ENCODE measurements at regions not wholly inside any gene's neighbourhood (a gene's known extent, or its start where the extent isn't known, plus 50 kb on each side); places are given as distances from the start of the nearest gene placed in this dataset.

DNA sequence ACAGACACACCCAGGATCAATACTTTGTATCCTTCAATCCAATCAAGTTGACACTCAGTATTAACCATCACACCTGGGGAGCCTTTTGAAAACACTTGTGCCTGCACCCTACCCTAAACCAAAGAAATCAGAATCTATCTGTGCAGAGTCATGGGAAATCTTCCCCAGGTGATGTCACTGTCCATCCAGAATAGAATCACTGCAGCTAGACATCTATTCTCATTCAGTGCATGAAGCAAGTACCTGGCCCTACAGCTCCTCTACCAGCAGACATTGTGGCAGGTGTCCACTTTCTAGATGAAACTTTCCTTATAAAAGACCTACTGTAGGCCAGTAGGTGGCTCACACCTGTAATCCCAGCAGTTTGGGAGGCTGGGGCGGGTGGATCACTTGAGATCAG, 262.4 kb upstream of the MARCKS start:
- ATAC-seq (ENCODE audit: low read depth), result no peak
- H3K27ac Mint-ChIP-seq, result no peak overlapping the region

DNA sequence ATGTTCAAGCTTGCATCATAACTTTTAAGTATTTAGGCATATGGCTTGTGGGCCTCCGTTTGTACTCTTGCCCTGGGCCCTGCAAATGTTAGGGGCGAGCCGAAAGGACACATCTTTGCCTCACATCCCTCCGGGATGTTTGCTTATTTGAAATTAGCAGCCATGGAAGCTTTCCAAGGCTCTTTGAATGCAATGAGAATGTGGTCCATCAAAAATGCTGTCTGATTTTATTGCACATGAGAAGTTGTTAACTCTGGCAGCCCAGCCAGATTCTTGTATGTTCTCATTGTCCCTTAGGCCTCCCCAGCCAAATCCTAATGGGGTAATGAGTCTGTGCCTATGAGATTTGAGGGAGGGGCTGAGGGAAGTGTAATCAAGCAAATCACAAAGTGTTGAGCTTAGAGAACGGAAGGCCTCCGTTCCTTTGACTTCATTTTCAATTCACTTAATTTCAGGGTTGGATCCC, 261.2 kb upstream of the MARCKS start:
- Mint-ChIP-seq H3K4me3 (no peak overlapping the region), H3K27ac (no peak overlapping the region), H3K36me3 (peaks cover 3% of the 10 kb centered on the region), H3K9me3 (peaks cover 4% of the 10 kb centered on the region), H3K27me3 (no peaks in the 10 kb centered on the region), H3K4me1 (peaks cover 32% of the 10 kb centered on the region)
- ATAC-seq (ENCODE audit: low read depth) (no peak), DNase-seq (ENCODE audit: low spot score in 2 of 2) (no peak)

More for the DNA sequence above, 262.4 kb upstream of the MARCKS start:
- no peak for DNase-seq (ENCODE audit: low spot score in 2 of 2)
- Mint-ChIP-seq H3K4me1 (peaks cover 26% of the 10 kb centered on the region), H3K4me3 (no peak overlapping the region), H3K36me3 (no peaks in the 10 kb centered on the region), H3K9me3 (no peaks in the 10 kb centered on the region), H3K27me3 (no peaks in the 10 kb centered on the region)

DNA sequence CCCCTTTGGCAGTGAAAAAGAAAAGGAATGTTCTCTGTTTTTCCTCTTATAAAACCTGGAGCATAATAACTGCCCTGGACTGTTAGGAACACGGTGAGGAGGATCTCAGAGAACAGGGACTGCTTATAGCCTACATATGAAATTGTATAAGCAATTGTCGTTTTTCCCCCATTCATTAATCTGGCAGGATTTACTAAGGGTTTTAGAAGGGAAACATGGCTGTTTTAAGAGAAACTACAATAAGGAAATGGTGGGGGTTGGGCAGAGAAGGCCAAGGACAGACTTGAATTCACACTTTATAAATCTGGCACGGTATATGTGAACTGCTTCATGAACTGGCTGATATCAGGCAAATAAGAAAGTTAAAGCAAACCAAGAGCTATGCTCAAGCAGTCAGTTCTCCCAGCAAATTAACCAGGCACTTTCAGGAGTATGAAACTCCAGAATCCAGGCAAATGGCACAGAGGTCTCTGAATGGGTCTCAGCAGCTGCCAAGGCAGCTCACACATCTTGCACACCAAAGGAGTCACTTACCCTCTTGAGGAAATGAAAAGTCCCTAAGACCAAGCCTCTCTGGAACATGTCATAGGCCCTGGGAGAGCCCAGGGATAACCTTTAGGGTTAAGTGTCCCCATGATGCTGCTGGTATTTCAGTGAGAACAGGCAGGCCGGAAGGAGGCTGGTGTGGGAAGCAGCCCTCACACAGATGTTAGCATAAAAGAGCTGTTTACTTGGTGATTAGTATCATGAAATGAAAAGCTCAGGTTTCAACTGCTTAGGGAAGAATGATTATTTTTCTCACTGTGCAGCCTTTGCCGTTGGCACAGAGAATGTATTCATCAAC, 260.5 kb upstream of the MARCKS start:
- no peak overlapping the region for H3K27ac Mint-ChIP-seq
- peaks cover 4% of the 10 kb centered on the region for H3K36me3 Mint-ChIP-seq
- peaks cover 31% of the 10 kb centered on the region for H3K4me1 Mint-ChIP-seq
- DNase-seq (ENCODE audit: low spot score in 2 of 2) (no peak), ATAC-seq (ENCODE audit: low read depth) (no peak)
- H3K9me3 Mint-ChIP-seq, result peaks cover 7% of the 10 kb centered on the region
- no peak overlapping the region for H3K4me3 Mint-ChIP-seq
- no peaks in the 10 kb centered on the region for H3K27me3 Mint-ChIP-seq

DNA sequence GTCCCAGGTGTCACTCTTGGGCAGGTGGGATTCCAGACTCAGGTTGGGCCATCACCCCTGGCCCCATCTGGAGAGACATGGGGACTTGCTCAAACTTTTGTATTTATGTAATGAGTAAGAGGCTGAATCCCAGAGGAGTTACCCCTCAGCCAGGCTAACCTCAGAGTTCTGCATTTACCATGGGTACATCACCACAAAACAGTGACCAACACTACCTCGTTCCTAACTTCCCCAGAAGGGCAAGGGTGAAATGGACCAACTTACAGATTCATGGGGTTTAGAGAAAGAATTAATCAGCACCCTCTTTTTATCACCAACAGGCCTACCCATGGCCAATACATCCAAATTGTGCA, 259.9 kb upstream of the MARCKS start:
- Mint-ChIP-seq H3K27me3 (no peaks in the 10 kb centered on the region), H3K36me3 (peaks cover 4% of the 10 kb centered on the region), H3K27ac (no peak overlapping the region), H3K4me3 (no peak overlapping the region), H3K4me1 (peaks cover 25% of the 10 kb centered on the region), H3K9me3 (peaks cover 7% of the 10 kb centered on the region)
- ATAC-seq (ENCODE audit: low read depth) (peak; percentile 37), DNase-seq (ENCODE audit: low spot score in 2 of 2) (no peak)

DNA sequence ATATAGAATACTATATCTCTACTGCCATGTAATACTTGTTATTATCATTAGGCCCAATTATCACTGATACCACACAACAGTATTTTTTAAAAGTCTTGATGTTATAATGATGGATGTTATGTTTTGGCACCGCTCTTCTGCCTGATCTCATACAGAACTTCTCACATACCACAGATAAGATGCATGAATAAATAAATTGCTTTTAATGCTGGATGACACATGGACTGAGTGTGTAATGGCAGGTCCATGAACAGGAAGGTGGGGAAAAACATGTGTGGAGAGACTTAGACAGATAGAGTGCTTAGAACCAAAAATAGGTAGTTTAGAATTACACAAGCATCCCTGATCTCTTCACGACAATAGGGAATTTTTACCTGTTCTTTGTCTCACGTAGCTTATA, 258.4 kb upstream of the MARCKS start:
- ATAC-seq (ENCODE audit: low read depth) (no peak), DNase-seq (ENCODE audit: low spot score in 2 of 2) (no peak)
- Mint-ChIP-seq H3K27me3 (no peaks in the 10 kb centered on the region), H3K4me1 (peaks cover 22% of the 10 kb centered on the region), H3K27ac (no peak overlapping the region), H3K36me3 (peaks cover 4% of the 10 kb centered on the region), H3K9me3 (peaks cover 7% of the 10 kb centered on the region), H3K4me3 (no peak overlapping the region)

DNA sequence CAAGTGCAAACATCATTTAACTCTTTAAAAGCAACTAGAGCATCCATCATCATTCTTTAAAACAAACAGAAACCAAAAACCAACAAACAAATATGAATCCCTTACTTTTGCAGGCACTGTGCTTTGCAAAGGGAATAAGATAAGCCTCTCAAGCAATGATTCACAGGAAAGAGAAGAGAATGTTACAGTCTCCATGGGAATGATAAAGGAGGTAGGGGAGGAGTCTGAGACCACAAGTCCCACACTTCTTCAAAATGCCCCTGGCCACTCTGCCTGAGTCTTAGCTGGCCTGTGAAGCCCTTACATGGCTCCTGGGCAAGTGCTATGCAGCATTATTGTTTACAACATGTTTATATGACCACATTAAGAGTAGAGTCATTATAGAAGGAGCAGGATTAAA, 257.7 kb upstream of the MARCKS start:
- DNase-seq (ENCODE audit: low spot score in 2 of 2), result no peak
- no peak overlapping the region for H3K27ac Mint-ChIP-seq
- no peak for ATAC-seq (ENCODE audit: low read depth)
- peaks cover 4% of the 10 kb centered on the region for H3K36me3 Mint-ChIP-seq
- no peaks in the 10 kb centered on the region for H3K27me3 Mint-ChIP-seq
- peaks cover 21% of the 10 kb centered on the region for H3K4me1 Mint-ChIP-seq
- H3K9me3 Mint-ChIP-seq, result peaks cover 7% of the 10 kb centered on the region
- H3K4me3 Mint-ChIP-seq, result no peak overlapping the region

DNA sequence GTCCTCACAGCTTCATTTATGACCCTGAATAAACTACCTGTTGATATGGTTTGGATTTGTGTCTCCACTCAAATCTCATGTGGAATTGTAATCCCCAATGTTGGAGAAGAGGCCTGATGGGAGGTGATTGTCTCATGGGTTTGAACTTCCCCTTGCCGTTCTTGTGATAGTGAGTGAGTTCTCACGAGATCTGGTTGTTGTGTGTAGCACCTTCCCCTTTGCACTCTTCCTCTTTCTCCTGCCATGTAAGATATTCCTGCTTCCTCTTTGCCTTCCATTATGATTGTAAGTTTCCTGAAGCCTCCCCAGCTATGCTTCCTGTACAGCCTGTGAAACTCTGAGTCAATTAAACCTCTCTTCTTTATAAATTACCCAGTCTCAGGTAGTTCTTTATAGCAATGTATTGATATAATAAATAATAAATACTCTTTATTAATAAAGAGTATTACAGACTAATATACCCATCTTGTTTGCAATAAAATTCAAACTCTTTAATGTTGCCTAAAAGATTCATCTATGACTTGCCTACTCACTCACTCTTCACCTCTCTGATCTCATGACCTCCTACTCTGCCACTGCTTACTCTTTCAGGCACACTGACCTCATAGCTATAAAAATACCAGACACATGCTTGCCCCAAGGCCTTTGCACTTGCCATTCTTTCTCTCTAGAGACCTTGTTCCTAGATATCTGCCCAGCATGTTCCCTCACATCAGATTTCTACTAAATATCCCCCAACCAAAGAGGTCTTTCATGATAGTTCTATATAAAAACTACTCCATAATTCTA, 256.4 kb upstream of the MARCKS start:
- Mint-ChIP-seq H3K36me3 (peaks cover 4% of the 10 kb centered on the region), H3K4me1 (peaks cover 21% of the 10 kb centered on the region), H3K27me3 (no peaks in the 10 kb centered on the region), H3K9me3 (peaks cover 7% of the 10 kb centered on the region), H3K27ac (peak overlapping the region; percentile 56), H3K4me3 (no peak overlapping the region)
- ATAC-seq (ENCODE audit: low read depth) (peak; percentile 41), DNase-seq (ENCODE audit: low spot score in 2 of 2) (no peak)

DNA sequence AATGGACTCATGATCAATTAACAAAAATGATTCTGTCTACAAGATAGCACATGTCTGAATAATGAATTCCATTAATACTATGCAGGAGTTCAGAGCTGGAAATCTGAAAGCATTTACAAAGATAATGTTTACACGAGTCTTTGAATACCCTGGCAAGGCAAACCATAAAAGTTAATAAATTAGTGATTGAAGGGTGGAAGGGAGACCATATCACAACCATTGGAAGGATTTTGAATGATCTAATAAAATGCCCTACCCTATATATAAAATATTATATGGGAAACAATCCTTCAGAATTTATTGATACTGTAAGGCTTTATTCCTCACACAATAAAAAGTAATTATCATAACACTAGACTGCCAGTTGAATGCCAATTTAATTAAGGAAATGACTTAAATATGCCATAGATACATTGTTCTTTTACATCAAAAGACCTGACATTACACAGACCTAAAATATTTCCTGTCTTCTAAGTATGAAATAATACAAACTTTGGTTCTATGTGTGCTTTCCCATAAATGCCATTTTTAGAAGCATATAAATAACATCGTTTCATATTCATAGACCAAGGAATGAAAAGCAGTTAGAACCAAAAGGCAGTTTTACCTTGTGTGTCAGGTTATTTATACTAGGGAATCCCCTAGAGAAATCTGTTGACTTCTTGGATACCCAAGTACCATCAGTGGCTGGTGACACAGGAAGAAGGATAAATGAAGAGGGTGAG, 249.2 kb upstream of the MARCKS start:
- H3K36me3 Mint-ChIP-seq, result peaks cover 3% of the 10 kb centered on the region
- DNase-seq (ENCODE audit: low spot score in 2 of 2) (no peak), ATAC-seq (ENCODE audit: low read depth) (no peak)
- H3K4me3 Mint-ChIP-seq, result no peak overlapping the region
- H3K27me3 Mint-ChIP-seq, result no peaks in the 10 kb centered on the region
- no peak overlapping the region for H3K27ac Mint-ChIP-seq
- peaks cover 8% of the 10 kb centered on the region for H3K4me1 Mint-ChIP-seq
- peaks cover 5% of the 10 kb centered on the region for H3K9me3 Mint-ChIP-seq

DNA sequence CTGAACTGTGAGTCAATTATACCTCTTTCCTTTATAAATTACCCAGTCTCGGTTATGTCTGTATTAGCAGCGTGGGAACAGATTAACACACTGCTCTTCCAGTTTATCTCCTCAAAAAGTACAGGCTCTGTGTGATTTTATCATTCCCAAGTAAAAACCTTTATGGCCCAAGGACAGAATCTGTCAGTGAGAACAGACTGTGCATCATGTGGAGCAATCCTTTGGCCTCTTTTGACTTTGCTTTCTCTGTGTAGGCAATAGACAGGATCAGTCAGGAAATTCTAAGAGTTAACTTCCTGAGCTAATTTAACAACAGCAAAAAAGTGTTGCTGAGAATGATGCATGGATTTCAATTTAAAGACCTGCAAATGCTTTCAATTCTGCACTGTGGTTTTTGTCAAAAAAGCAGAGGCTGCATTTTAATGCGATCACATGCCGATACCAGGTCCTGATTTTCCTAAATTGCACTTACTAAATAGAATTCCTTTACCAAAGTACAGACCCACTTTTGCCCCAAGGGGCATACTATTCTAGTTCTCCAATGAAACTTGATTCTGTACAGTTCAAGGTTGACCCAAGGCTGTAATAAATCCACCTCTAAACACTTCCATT, 246.7 kb upstream of the MARCKS start:
- ATAC-seq (ENCODE audit: low read depth), result no peak
- H3K27ac Mint-ChIP-seq, result no peak overlapping the region
- no peaks in the 10 kb centered on the region for H3K27me3 Mint-ChIP-seq
- H3K36me3 Mint-ChIP-seq, result peaks cover 6% of the 10 kb centered on the region
- peaks cover 6% of the 10 kb centered on the region for H3K9me3 Mint-ChIP-seq
- H3K4me3 Mint-ChIP-seq, result no peak overlapping the region
- H3K4me1 Mint-ChIP-seq, result peaks cover 9% of the 10 kb centered on the region
- DNase-seq (ENCODE audit: low spot score in 2 of 2), result no peak

DNA sequence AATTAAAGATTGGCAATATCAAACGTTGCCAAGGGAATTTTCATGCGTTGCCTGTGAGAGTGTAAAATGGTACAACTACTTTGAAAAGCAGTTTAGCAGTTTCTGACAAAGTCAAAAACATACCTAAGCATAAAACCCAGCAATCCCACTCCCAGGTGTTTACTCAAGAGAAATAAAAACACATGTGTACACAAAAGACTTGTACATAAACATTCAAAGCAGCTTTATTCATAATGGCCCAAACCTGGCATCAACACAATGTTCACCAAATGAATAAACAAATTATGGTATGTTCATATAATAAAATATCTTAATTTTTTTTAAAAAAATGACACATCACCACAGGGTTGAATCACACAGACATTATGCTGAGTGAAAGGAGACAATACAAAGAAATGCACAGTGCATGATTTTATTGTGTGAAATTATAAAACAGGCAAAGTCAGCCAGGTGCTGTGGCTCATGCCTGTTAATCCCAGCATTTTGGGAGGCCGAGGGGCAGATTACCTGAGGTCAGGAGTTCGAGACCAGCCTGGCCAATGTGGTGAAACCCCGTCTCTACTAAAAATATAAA, 240.4 kb upstream of the MARCKS start:
- H3K4me1 Mint-ChIP-seq, result peaks cover 15% of the 10 kb centered on the region
- no peaks in the 10 kb centered on the region for H3K27me3 Mint-ChIP-seq

DNA sequence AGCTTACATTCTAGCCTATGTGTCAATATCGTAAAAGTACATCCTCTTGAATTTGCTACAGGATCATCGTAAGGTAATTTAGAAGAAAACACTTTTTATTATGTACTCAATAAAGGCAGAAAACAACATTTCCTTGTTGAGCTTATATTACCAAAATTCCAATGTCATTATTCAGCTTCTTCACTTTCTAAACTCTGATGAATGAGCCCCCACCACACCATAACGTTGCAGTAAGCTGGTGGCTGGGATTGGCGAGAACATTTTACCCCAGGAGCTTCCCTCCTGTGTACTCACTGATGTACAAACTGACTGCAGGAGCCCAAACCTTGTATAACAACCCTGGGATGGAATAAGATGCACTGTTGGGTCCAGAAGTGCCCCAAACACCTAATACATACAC, 238.1 kb upstream of the MARCKS start:
- no peak overlapping the region for H3K4me3 Mint-ChIP-seq
- H3K4me1 Mint-ChIP-seq, result peaks cover 15% of the 10 kb centered on the region
- H3K36me3 Mint-ChIP-seq, result peaks cover 9% of the 10 kb centered on the region
- no peak for DNase-seq (ENCODE audit: low spot score in 2 of 2)
- no peak for ATAC-seq (ENCODE audit: low read depth)
- H3K27me3 Mint-ChIP-seq, result no peaks in the 10 kb centered on the region
- H3K9me3 Mint-ChIP-seq, result no peaks in the 10 kb centered on the region
- H3K27ac Mint-ChIP-seq, result no peak overlapping the region

More for the DNA sequence above, 240.4 kb upstream of the MARCKS start:
- DNase-seq (ENCODE audit: low spot score in 2 of 2), result no peak
- H3K36me3 Mint-ChIP-seq, result peaks cover 3% of the 10 kb centered on the region
- ATAC-seq (ENCODE audit: low read depth), result no peak
- H3K4me3 Mint-ChIP-seq, result no peak overlapping the region
- H3K27ac Mint-ChIP-seq, result no peak overlapping the region
- peaks cover 3% of the 10 kb centered on the region for H3K9me3 Mint-ChIP-seq

DNA sequence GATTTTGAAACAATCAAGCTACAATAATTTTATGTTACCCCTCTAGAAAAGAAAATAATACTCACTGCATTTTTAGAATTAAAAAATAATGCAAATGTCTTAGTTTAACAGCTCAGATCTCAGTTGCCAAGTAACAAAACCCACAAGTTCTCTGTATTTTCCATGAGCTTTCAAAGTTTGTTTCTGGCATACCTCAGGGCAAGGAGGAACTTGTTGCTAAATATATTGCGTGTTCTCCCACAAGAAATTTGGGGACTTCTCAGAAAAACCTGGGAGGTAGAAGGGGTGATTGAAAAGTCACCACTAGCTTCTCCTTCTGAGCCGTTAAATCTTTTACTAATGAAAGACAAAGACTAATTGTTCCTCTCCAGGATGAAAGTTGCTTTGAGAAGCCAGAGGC, 236.8 kb upstream of the MARCKS start:
- Mint-ChIP-seq H3K9me3 (no peaks in the 10 kb centered on the region), H3K4me1 (peaks cover 13% of the 10 kb centered on the region), H3K27me3 (no peaks in the 10 kb centered on the region), H3K36me3 (peaks cover 7% of the 10 kb centered on the region), H3K27ac (no peak overlapping the region), H3K4me3 (no peak overlapping the region)
- no peak for ATAC-seq (ENCODE audit: low read depth)
- DNase-seq (ENCODE audit: low spot score in 2 of 2), result no peak

DNA sequence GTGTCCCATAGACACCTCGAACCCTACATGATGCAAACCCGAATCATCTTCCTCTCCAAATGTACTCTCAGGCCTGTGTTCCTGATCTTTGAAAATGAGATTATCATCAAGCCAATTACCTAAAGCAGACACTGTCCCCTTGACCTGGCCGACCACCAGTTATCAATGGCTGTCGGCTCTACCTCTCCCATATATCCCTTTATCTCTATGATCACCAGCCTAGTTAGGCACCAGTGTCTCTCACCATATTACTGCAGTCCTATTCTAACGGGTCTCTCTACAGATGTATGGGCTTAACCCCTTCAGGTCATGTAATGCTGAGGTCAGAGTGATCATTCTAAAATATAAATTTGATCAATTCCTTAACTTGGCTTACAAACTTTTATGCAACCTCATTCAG, 234.9 kb upstream of the MARCKS start:
- H3K4me3 Mint-ChIP-seq, result no peak overlapping the region
- DNase-seq (ENCODE audit: low spot score in 2 of 2), result no peak
- H3K4me1 Mint-ChIP-seq, result peaks cover 24% of the 10 kb centered on the region
- H3K36me3 Mint-ChIP-seq, result peaks cover 7% of the 10 kb centered on the region
- no peaks in the 10 kb centered on the region for H3K27me3 Mint-ChIP-seq
- ATAC-seq (ENCODE audit: low read depth), result no peak
- H3K27ac Mint-ChIP-seq, result no peak overlapping the region
- H3K9me3 Mint-ChIP-seq, result no peaks in the 10 kb centered on the region

Measured in memory B cell (primary cell).